A549 (cell line): ENCODE measurements at regions not wholly inside any gene's neighbourhood (a gene's known extent, or its start where the extent isn't known, plus 50 kb on each side); places are given as distances from the start of the nearest gene placed in this dataset.

ENCODE experiments used
- ATAC-seq, 2 experiments: fragments of 200-7000 bp in 1 of 2; fragments of >200 bp in 1 of 2; cut with Nextera tagmentation in 1 of 2; cut with Tn5 transposase in 1 of 2; 3 replicates each; pipeline versions ENCODE4 v1.8.0 to v1.9.1; 2018 to 2020; ENCODE audit warnings: mild to moderate bottlenecking in 1 of 2, moderate library complexity in 1 of 2
- CTCF ChIA-PET: fragments of 300-600 bp; sonication (Branson Sonifier 250); formaldehyde crosslinking; extraction: SDS; loops from one replicate; lab custom pipeline; 2021; ENCODE audit warnings: antibody characterized with exemption, inconsistent platforms; lab: Yijun Ruan, JAX
- POLR2A ChIA-PET: fragments of 350-600 bp; formaldehyde crosslinking; extraction: SDS; loops from one replicate; lab custom pipeline; 2021; ENCODE audit warnings: antibody characterized with exemption, inconsistent platforms; lab: Yijun Ruan, JAX
- DNase-seq, 2 experiments: peaks; one replicate each; pipeline versions ENCODE4 v3.0.0 to v3.0.0-alpha.2; 2011 to 2016; ENCODE audit warnings: low read depth in 1 of 2, low spot score in 1 of 2
- FAIRE-seq: peaks from 2 replicates; lab custom pipeline; 2011; peaks lifted over from hg19 to GRCh38; lab: Jason Lieb, UNC
- H3K27ac ChIP-seq, 2 experiments: fragments of >200 bp; sonication (Bioruptor Twin); formaldehyde crosslinking; 3 replicates each; pipeline ENCODE4 v1.5.1; 2016 to 2017
- H3K4me1 ChIP-seq: fragments of >200 bp; sonication (Bioruptor Twin); formaldehyde crosslinking; 3 replicates; pipeline ENCODE4 v1.6.1; 2016
- H3K4me2 ChIP-seq: fragments of >200 bp; sonication (Bioruptor Twin); formaldehyde crosslinking; 3 replicates; pipeline ENCODE4 v1.6.1; 2016
- H3K4me3 ChIP-seq: fragments of >200 bp; sonication (Bioruptor Twin); formaldehyde crosslinking; 3 replicates; pipeline ENCODE4 v1.5.1; 2016
- H3K9me3 ChIP-seq: fragments of >200 bp; sonication (Bioruptor Twin); formaldehyde crosslinking; 3 replicates; pipeline ENCODE4 v1.6.1; 2016
- ATOH8 ChIP-seq: fragments of 250-450 bp; sonication (Bioruptor Pico); IDR thresholded peaks from 2 replicates; pipeline ENCODE4 v1.5.0; 2020; ENCODE audit warnings: low read depth, mild to moderate bottlenecking, moderate library complexity
- BCL3 ChIP-seq: fragments of >200 bp; sonication (Bioruptor Twin); formaldehyde crosslinking; IDR thresholded peaks from 3 replicates; pipeline ENCODE4 v1.6.1; 2016
- BHLHE40 ChIP-seq: IDR thresholded peaks from 2 replicates; pipeline ENCODE4 v1.6.1; 2012; ENCODE audit warnings: low read depth, low read length, inconsistent platforms
- CBX2 ChIP-seq: fragments of 200-600 bp; sonication (generic); IDR thresholded peaks from 2 replicates; pipeline ENCODE4 v1.6.1; 2016; ENCODE audit warnings: low read depth, mild to moderate bottlenecking, borderline replicate concordance
- CEBPB ChIP-seq, 2 experiments: fragments of >200 bp in 1 of 2; sonication (Bioruptor Twin) in 1 of 2; formaldehyde crosslinking in 1 of 2; IDR thresholded peaks; 2 replicates each; pipeline ENCODE4 v1.6.1; 2012 to 2016
- CHD4 ChIP-seq: fragments of 200-600 bp; sonication (generic); IDR thresholded peaks from 2 replicates; pipeline ENCODE4 v1.6.1; 2016; ENCODE audit warnings: antibody characterized with exemption, mild to moderate bottlenecking, borderline replicate concordance
- CTCF ChIP-seq: fragments of >200 bp; sonication (Bioruptor Twin); formaldehyde crosslinking; IDR thresholded peaks from 3 replicates; pipeline ENCODE4 v1.5.1; 2016
- E2F6 ChIP-seq: IDR thresholded peaks from 2 replicates; pipeline ENCODE4 v1.6.1; 2012; ENCODE audit warnings: low read depth, borderline replicate concordance
- EHF ChIP-seq: fragments of 250-450 bp; sonication (Bioruptor Pico); IDR thresholded peaks from 2 replicates; pipeline ENCODE4 v1.5.0; 2020; ENCODE audit warnings: mild to moderate bottlenecking
- ELK1 ChIP-seq: fragments of 150-350 bp; IDR thresholded peaks from 2 replicates; pipeline ENCODE4 v1.6.1; 2014; ENCODE audit warnings: low read depth, mild to moderate bottlenecking, low read length
- FOSB ChIP-seq: fragments of 250-450 bp; sonication (Bioruptor Pico); IDR thresholded peaks from 2 replicates; pipeline ENCODE4 v1.5.0; 2020; ENCODE audit warnings: mild to moderate bottlenecking, moderate library complexity
- FOSL2 ChIP-seq, 2 experiments: fragments of 450-650 bp in 1 of 2; fragments of >200 bp in 1 of 2; sonication (Bioruptor Twin) in 1 of 2; formaldehyde crosslinking; IDR thresholded peaks; 2 replicates each; pipeline versions ENCODE4 v1.5.0 to v1.6.1; 2016 to 2020; ENCODE audit warnings: mild to moderate bottlenecking in 1 of 2, moderate library complexity in 1 of 2
- FOXS1 ChIP-seq: fragments of 250-450 bp; sonication (Bioruptor Pico); IDR thresholded peaks from 2 replicates; pipeline ENCODE4 v1.5.0; 2020; ENCODE audit warnings: mild to moderate bottlenecking, moderate library complexity
- GATA3 ChIP-seq: IDR thresholded peaks from 2 replicates; pipeline ENCODE4 v1.6.1; 2012; ENCODE audit warnings: borderline replicate concordance
- HDAC2 ChIP-seq: fragments of 200-600 bp; sonication (generic); IDR thresholded peaks from 2 replicates; pipeline ENCODE4 v1.6.1; 2016
- HMGXB4 ChIP-seq: fragments of 250-450 bp; sonication (Bioruptor Pico); IDR thresholded peaks from 2 replicates; pipeline ENCODE4 v1.5.0; 2021; ENCODE audit warnings: mild to moderate bottlenecking, moderate library complexity, borderline replicate concordance
- HOXA7 ChIP-seq: fragments of 250-450 bp; sonication (Bioruptor Pico); IDR thresholded peaks from 2 replicates; pipeline ENCODE4 v1.5.0; 2020; ENCODE audit warnings: mild to moderate bottlenecking, moderate library complexity
- HOXB13 ChIP-seq: fragments of 250-450 bp; sonication (Bioruptor Pico); IDR thresholded peaks from 2 replicates; pipeline ENCODE4 v1.5.0; 2020; ENCODE audit warnings: low read depth, mild to moderate bottlenecking, moderate library complexity
- HOXB5 ChIP-seq: fragments of 250-450 bp; sonication (Bioruptor Pico); IDR thresholded peaks from 2 replicates; pipeline ENCODE4 v1.5.0; 2020; ENCODE audit warnings: mild to moderate bottlenecking, moderate library complexity
- JUN ChIP-seq, 2 experiments: fragments of >200 bp; sonication (Bioruptor Twin); formaldehyde crosslinking; IDR thresholded peaks; 2 replicates in 1 of 2; 3 replicates in 1 of 2; pipeline ENCODE4 v1.6.1; 2016 to 2017
- JUNB ChIP-seq: fragments of >200 bp; sonication (Bioruptor Twin); formaldehyde crosslinking; IDR thresholded peaks from 2 replicates; pipeline ENCODE4 v1.6.1; 2016
- KDM1A ChIP-seq: fragments of 200-600 bp; sonication (generic); IDR thresholded peaks from 2 replicates; pipeline ENCODE4 v1.6.1; 2016; ENCODE audit warnings: low read depth, mild to moderate bottlenecking
- MAFK ChIP-seq: fragments of 450-650 bp; IDR thresholded peaks from 2 replicates; pipeline ENCODE4 v1.6.1; 2014; ENCODE audit not compliant: partially characterized antibody
- MYC ChIP-seq: IDR thresholded peaks from 2 replicates; pipeline ENCODE4 v1.6.1; 2012; ENCODE audit warnings: mild to moderate bottlenecking, inconsistent platforms, low read length, improper control_type of control experiment, borderline replicate concordance
- NPAS2 ChIP-seq: fragments of 250-450 bp; sonication (Bioruptor Pico); IDR thresholded peaks from 2 replicates; pipeline ENCODE4 v1.8.0; 2022; ENCODE audit warnings: mild to moderate bottlenecking, moderate library complexity, borderline replicate concordance
- RARB ChIP-seq: fragments of 250-450 bp; sonication (Bioruptor Pico); IDR thresholded peaks from 2 replicates; pipeline ENCODE4 v1.8.0; 2021; ENCODE audit warnings: mild to moderate bottlenecking, moderate library complexity
- SMC3 ChIP-seq: fragments of >200 bp; sonication (Bioruptor Twin); formaldehyde crosslinking; IDR thresholded peaks from 3 replicates; pipeline ENCODE4 v1.6.1; 2018; ENCODE audit warnings: inconsistent platforms
- SREBF2 ChIP-seq: fragments of 450-650 bp; IDR thresholded peaks from 2 replicates; pipeline ENCODE4 v1.6.1; 2014; ENCODE audit warnings: mild to moderate bottlenecking, moderate library complexity
- TFCP2L1 ChIP-seq: fragments of 250-450 bp; sonication (Bioruptor Pico); IDR thresholded peaks from 2 replicates; pipeline ENCODE4 v1.5.0; 2021; ENCODE audit warnings: mild to moderate bottlenecking
- TP53 ChIP-seq: fragments of 250-450 bp; sonication (Bioruptor Pico); IDR thresholded peaks from 2 replicates; pipeline ENCODE4 v1.5.0; 2021; ENCODE audit warnings: mild to moderate bottlenecking, moderate library complexity
- ZSCAN20 ChIP-seq: fragments of 250-450 bp; sonication (Bioruptor Pico); IDR thresholded peaks from 2 replicates; pipeline ENCODE4 v1.8.0; 2022; ENCODE audit warnings: mild to moderate bottlenecking, moderate library complexity
- WGBS: methylation state at CpG from one replicate; pipeline ENCODE4 v1.1.6; 2017; ENCODE audit errors: missing lambda C conversion rate; 5-methylcytosine and 5-hydroxymethylcytosine counted together

GRCh38 chr12:87812681-87813080 is 216.5 kb downstream of the C12orf50 start:
- POLR2A ChIA-PET = no interaction called here
- no peak for FAIRE-seq
- H3K4me3 ChIP-seq = no peak overlapping the region; the same call in 2 of the 3 replicates
- peak overlapping the region; percentile 85 to 91 for H3K27ac ChIP-seq
- WGBS = 48% methylated on average over 2 of the region's 2 CpGs
- no peak for ATAC-seq
- TF ChIP-seq GATA3 (peak; percentile 22; the same call in 1 of the 2 replicates), HDAC2 (no peak)
- TF ChIP-seq, all 56 proteins: peak for 1
- CTCF ChIA-PET = interaction anchor here (1.6 kb wide), 1 partner anchor 14 kb away, joined by 3 read pairs; no protein-coding TSS in a partner anchor
- Histone ChIP-seq H3K4me2 (peak overlapping the region; percentile 65), H3K9me3 (peaks cover 35% of the 10 kb centered on the region), H3K4me1 (peaks cover 67% of the 10 kb centered on the region)
- DNase-seq = no peak

GRCh38 chr12:87812030-87812429 is 217.2 kb downstream of the C12orf50 start:
- peak; percentile 18 for FAIRE-seq
- TF ChIP-seq CTCF (no peak), ELK1 (no peak), HOXA7 (no peak), ATOH8 (CRISPR knock-in tag) (no peak), TP53 (no peak), JUN (IDR thresholded peaks at IDR 0.05) (peak in 1 of 2 experiments; percentile 60; a peak in 1 of 5 replicates), RARB (CRISPR knock-in tag) (no peak), SREBF2 (no peak), KDM1A (no peak), EHF (CRISPR knock-in tag) (no peak), MYC (no peak), HDAC2 (no peak), FOXS1 (CRISPR knock-in tag) (no peak), HOXB5 (no peak), BHLHE40 (no peak), CHD4 (no peak), JUNB (peak; percentile 73), FOSL2 (IDR thresholded peaks at IDR 0.05) (peak; percentile 51), FOSL2 (CRISPR knock-in tag; IDR thresholded peaks at IDR 0.05) (peak; percentile 45), BCL3 (peak; percentile 64; the same call in 1 of the 3 replicates), NPAS2 (CRISPR knock-in tag) (no peak), TFCP2L1 (CRISPR knock-in tag) (no peak), FOSB (CRISPR knock-in tag) (no peak), SMC3 (peak; percentile 39; the same call in 1 of the 3 replicates), HMGXB4 (no peak), MAFK (no peak), CBX2 (no peak), CEBPB (IDR thresholded peaks at IDR 0.05) (peak; percentile 51 to 83; a peak in 3 of 4 replicates), HOXB13 (CRISPR knock-in tag) (peak; percentile 11; the same call in 1 of the 2 replicates), ZSCAN20 (CRISPR knock-in tag) (no peak), E2F6 (no peak)

More at GRCh38 chr12:87812030-87812429, 217.2 kb downstream of the C12orf50 start:
- H3K4me1 ChIP-seq = peaks cover 74% of the 10 kb centered on the region
- H3K27ac ChIP-seq = peak overlapping the region; percentile 85 to 91
- H3K4me3 ChIP-seq = no peak overlapping the region; the same call in 2 of the 3 replicates
- H3K4me2 ChIP-seq = peak overlapping the region; percentile 65
- WGBS = no CpG with 5 or more reads among the region's 1 CpG
- peaks cover 28% of the 10 kb centered on the region for H3K9me3 ChIP-seq
- POLR2A ChIA-PET = no interaction called here
- CTCF ChIA-PET = interaction anchor here (1.6 kb wide), 1 partner anchor 15 kb away, joined by 3 read pairs; no protein-coding TSS in a partner anchor
- ATAC-seq (peak; percentile 83 to 87), DNase-seq (peak in 1 of 2 experiments; percentile 89)
